OCI-LY7 (cell line): ENCODE measurements at regions not wholly inside any gene's neighbourhood (a gene's known extent, or its start where the extent isn't known, plus 50 kb on each side); places are given as distances from the start of the nearest gene placed in this dataset.

Experiments used
- BruUV-seq: library from RNA; stranded (reverse); fragments of 400-500 nt; replicated peaks from 2 replicates; lab custom pipeline; 2021; lab: Mats Ljungman, UMichigan
- CTCF ChIA-PET: fragments of 300-600 bp; sonication (Branson Sonifier 250); formaldehyde crosslinking; loops from one replicate; lab custom pipeline; 2022; ENCODE audit warnings: antibody characterized with exemption; ENCODE audit not compliant: unreplicated experiment; lab: Charles Lee
- POLR2A ChIA-PET: fragments of 300-600 bp; sonication (Branson Sonifier 250); formaldehyde crosslinking; loops from one replicate; lab custom pipeline; 2022; ENCODE audit warnings: antibody characterized with exemption; lab: Charles Lee
- DNase-seq: peaks from one replicate; pipeline ENCODE4 v3.0.0-alpha.2; 2015; ENCODE audit warnings: low spot score
- H2AFZ ChIP-seq: fragments of 200-600 bp; sonication (generic), shearing (Covaris generic); 2 replicates; pipeline ENCODE4 v1.6.1; 2014; ENCODE audit warnings: mild to moderate bottlenecking, antibody characterized with exemption, low read length, moderate library complexity
- H3K27ac ChIP-seq: fragments of 200-600 bp; sonication (generic); 2 replicates; pipeline ENCODE4 v1.5.1; 2014; ENCODE audit warnings: mixed run types, low read depth, mild to moderate bottlenecking, moderate library complexity, low read length, inconsistent platforms; ENCODE audit not compliant: poor library complexity, severe bottlenecking
- H3K36me3 ChIP-seq: fragments of 200-600 bp; sonication (generic); 2 replicates; pipeline ENCODE4 v1.6.1; 2014; ENCODE audit warnings: mild to moderate bottlenecking, antibody characterized with exemption, low read length, moderate library complexity, mixed read lengths; ENCODE audit not compliant: insufficient read depth
- H3K4me1 ChIP-seq: fragments of 200-600 bp; sonication (generic); 2 replicates; pipeline ENCODE4 v1.5.1; 2014; ENCODE audit warnings: mild to moderate bottlenecking, low read length; ENCODE audit not compliant: insufficient read depth, poor library complexity, severe bottlenecking
- H3K4me2 ChIP-seq: fragments of 200-600 bp; sonication (generic); 2 replicates; pipeline ENCODE4 v1.6.1; 2014; ENCODE audit warnings: mild to moderate bottlenecking, low read length
- H3K4me3 ChIP-seq: fragments of 200-600 bp; sonication (generic); 2 replicates; pipeline ENCODE4 v1.5.1; 2014; ENCODE audit warnings: mild to moderate bottlenecking, low read depth, low read length; ENCODE audit not compliant: poor library complexity, severe bottlenecking
- H3K79me2 ChIP-seq: fragments of 200-600 bp; sonication (generic); 2 replicates; pipeline ENCODE4 v1.6.1; 2016; ENCODE audit warnings: low read depth, mild to moderate bottlenecking, low read length, moderate library complexity, mixed read lengths; ENCODE audit not compliant: insufficient read depth
- H3K9me2 ChIP-seq: fragments of 200-600 bp; sonication (generic); 2 replicates; pipeline ENCODE4 v1.6.1; 2016; ENCODE audit warnings: mild to moderate bottlenecking, low read length, mixed read lengths; ENCODE audit not compliant: insufficient read depth
- H3K9me3 ChIP-seq: fragments of 200-600 bp; sonication (generic); 2 replicates; pipeline ENCODE4 v1.6.1; 2014; ENCODE audit warnings: mild to moderate bottlenecking, mixed run types, low read length, mixed read lengths
- H4K20me1 ChIP-seq: fragments of 200-600 bp; sonication (generic); 2 replicates; pipeline ENCODE4 v1.6.1; 2014; ENCODE audit warnings: mild to moderate bottlenecking, antibody characterized with exemption, low read length, moderate library complexity, mixed read lengths; ENCODE audit not compliant: insufficient read depth
- CTCF ChIP-seq: fragments of 200-600 bp; sonication (generic); conservative IDR thresholded peaks from 2 replicates; pipeline ENCODE4 v1.5.1; 2014; ENCODE audit warnings: mild to moderate bottlenecking, antibody characterized with exemption, low read length, moderate library complexity, mixed read lengths
- EZH2phosphoT487 ChIP-seq: fragments of 200-600 bp; sonication (generic); IDR thresholded peaks from 2 replicates; pipeline ENCODE4 v1.6.1; 2018; ENCODE audit warnings: low read depth, borderline replicate concordance, mild to moderate bottlenecking, mixed run types, antibody characterized with exemption, low read length, moderate library complexity, mixed read lengths
- intact Hi-C: fragments of 100-400 bp; cut with micrococcal nuclease; formaldehyde crosslinking; loops from one replicate; pipeline ENCODE4 v1.10.0; 2022; ENCODE audit not compliant: unreplicated experiment

- DNase-seq = no peak
- H3K4me1 ChIP-seq = no peaks in the 10 kb centered on the region
- no peak overlapping the region for H2AFZ ChIP-seq
- H3K36me3 ChIP-seq = no peaks in the 10 kb centered on the region
- H4K20me1 ChIP-seq = no peaks in the 10 kb centered on the region
- no peak overlapping the region for H3K27ac ChIP-seq
- no peak for TF ChIP-seq EZH2phosphoT487
- no peak for TF ChIP-seq CTCF
- no peak overlapping the region for H3K4me2 ChIP-seq
- no peak overlapping the region for H3K4me3 ChIP-seq
- intact Hi-C loops = no loop called here
- no peaks in the 10 kb centered on the region for H3K9me2 ChIP-seq
- no TSS peak for BruUV-seq
- CTCF ChIA-PET = no interaction called here
- no peaks in the 10 kb centered on the region for H3K9me3 ChIP-seq
- POLR2A ChIA-PET = interaction anchor here (0.7 kb wide), 1 partner anchor 11 kb away, joined by 3 read pairs; no protein-coding TSS in a partner anchor
- H3K79me2 ChIP-seq = no peaks in the 10 kb centered on the region
Measured at GRCh38 chr3:167120828-167121227, 259.3 kb downstream of the ZBBX start.

- intact Hi-C loops = no loop called here
- H3K9me3 ChIP-seq = no peaks in the 10 kb centered on the region
- no peaks in the 10 kb centered on the region for H3K9me2 ChIP-seq
- ChIA-PET POLR2A (no interaction called here), CTCF (no interaction called here)
- H3K4me3 ChIP-seq = no peak overlapping the region
- no peak for DNase-seq
- H3K27ac ChIP-seq = no peak overlapping the region
- H4K20me1 ChIP-seq = no peaks in the 10 kb centered on the region
- BruUV-seq = no TSS peak
- no peak overlapping the region for H3K4me2 ChIP-seq
- H3K79me2 ChIP-seq = no peaks in the 10 kb centered on the region
- TF ChIP-seq EZH2phosphoT487 = no peak
- TF ChIP-seq CTCF = no peak
- H3K4me1 ChIP-seq = no peaks in the 10 kb centered on the region
- H3K36me3 ChIP-seq = no peaks in the 10 kb centered on the region
- no peak overlapping the region for H2AFZ ChIP-seq
Measured at GRCh38 chr3:167116120-167116922, 263.8 kb downstream of the ZBBX start.

GRCh38 chr3:167115331-167115934 lies 264.7 kb downstream of the ZBBX start:
- Histone ChIP-seq H3K27ac (no peak overlapping the region), H3K79me2 (no peaks in the 10 kb centered on the region), H3K4me1 (no peaks in the 10 kb centered on the region), H3K9me3 (no peaks in the 10 kb centered on the region), H2AFZ (no peak overlapping the region), H3K36me3 (no peaks in the 10 kb centered on the region), H3K4me2 (no peak overlapping the region), H4K20me1 (no peaks in the 10 kb centered on the region), H3K4me3 (no peak overlapping the region), H3K9me2 (no peaks in the 10 kb centered on the region)
- intact Hi-C loops = no loop called here
- TF ChIP-seq EZH2phosphoT487 = no peak
- ChIA-PET CTCF (no interaction called here), POLR2A (no interaction called here)
- no TSS peak for BruUV-seq
- DNase-seq = no peak
